HG03025 (cell line): ENCODE measurements at regions not wholly inside any gene's neighbourhood (a gene's known extent, or its start where the extent isn't known, plus 50 kb on each side); places are given as distances from the start of the nearest gene placed in this dataset.
"Not testable (repeated sequence)": the region's sequence is repeated elsewhere in the genome, so short reads cannot be mapped to it uniquely, and the experiment has no call there.

ENCODE experiments used
- ATAC-seq: cut with Tn5 transposase; IDR thresholded peaks from one replicate; pipeline ENCODE4 v1.9.1; 2021; ENCODE audit warnings: mild to moderate bottlenecking, moderate library complexity; ENCODE audit not compliant: unreplicated experiment, low FRiP score

DNA sequence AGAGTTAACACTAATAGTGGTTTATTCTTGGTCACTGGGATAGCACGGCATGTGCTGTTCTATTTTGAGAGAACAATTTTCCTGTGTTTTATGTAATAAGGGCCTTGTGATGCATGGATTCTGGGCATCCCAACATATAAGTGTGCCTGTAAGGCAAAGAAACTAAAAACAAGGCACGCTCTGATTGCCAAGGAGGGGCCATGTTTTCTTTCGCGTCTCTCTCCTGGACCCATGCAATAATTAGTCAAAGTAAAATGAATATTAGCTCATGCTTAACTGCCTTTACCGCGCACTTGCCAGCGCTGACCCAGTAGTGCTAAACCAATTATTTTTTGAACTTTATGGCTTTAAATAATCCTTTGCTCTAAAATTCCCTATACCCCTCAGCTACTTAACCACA, 140.9 kb downstream of the PSAT1 start:
- no peak for ATAC-seq

DNA sequence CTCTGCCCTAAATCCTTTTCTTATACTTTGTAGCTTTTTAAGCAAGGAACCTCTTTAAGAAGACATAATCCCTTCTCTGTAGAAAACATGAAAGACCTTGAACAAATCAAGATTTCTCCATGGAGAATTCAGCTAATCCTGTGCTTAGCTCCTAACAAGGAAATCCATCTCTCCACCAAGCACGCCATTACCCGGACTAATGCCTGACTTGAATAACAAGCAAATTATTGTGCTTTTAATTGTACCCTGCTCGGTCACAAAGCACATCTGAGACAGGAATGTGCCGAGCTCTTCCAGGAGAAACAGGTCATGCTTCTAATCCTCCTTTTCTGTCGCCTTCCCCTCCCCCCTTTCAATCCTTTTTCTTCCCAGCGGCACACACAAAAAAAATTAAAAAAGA, 141.3 kb downstream of the PSAT1 start:
- no peak for ATAC-seq

DNA sequence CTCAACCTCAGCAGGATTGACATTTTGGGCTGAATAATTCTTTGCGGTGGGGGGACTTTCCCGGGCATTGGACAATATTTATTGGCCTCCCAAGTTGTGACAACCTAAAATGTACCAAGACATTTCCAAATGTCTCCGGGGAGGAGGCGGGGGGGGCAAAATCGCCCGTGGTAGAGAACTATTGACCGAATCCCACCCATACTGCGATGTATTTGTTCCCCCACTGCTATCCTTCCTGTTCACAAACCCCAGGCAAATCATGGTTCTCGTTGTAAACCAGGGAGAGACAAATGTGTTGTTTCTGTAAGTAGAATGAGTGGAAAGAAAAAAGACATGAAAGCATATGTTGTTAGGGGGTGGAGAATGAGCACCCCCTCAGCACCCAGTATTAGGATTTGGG, 141.9 kb downstream of the PSAT1 start:
- ATAC-seq: no peak

DNA sequence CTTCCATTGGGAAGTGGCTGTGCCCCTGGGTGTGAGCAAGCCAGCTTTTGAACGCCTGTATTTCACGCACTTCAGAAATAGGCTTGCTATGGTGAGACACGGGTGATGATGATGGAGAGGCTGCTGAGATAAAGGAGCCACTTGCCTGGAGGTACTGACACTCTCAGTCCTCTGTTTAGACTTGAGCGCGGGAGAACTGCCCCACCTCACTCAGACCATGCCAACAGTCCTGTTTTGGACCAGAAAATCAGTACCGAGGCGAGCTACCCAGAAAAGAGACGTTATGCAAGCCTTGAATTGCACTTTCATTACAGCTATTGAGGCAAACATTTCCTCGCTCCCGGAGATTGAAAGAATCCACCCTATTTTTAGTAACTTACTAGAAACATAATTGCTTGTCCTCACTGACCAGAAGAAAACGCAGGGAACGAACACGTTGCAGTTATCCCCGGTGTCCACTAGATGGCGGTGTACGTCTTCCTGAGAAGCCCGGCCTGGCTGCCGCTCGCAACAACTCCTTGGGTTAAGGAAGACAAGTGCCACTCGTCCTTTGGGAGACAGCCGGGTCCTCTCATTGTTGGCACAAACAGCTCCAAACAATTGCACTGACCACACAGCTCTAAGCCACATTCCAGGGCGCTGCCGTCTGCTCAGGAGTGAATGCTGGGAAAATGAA, 142.4 kb downstream of the PSAT1 start:
- peak; percentile 71 for ATAC-seq

DNA sequence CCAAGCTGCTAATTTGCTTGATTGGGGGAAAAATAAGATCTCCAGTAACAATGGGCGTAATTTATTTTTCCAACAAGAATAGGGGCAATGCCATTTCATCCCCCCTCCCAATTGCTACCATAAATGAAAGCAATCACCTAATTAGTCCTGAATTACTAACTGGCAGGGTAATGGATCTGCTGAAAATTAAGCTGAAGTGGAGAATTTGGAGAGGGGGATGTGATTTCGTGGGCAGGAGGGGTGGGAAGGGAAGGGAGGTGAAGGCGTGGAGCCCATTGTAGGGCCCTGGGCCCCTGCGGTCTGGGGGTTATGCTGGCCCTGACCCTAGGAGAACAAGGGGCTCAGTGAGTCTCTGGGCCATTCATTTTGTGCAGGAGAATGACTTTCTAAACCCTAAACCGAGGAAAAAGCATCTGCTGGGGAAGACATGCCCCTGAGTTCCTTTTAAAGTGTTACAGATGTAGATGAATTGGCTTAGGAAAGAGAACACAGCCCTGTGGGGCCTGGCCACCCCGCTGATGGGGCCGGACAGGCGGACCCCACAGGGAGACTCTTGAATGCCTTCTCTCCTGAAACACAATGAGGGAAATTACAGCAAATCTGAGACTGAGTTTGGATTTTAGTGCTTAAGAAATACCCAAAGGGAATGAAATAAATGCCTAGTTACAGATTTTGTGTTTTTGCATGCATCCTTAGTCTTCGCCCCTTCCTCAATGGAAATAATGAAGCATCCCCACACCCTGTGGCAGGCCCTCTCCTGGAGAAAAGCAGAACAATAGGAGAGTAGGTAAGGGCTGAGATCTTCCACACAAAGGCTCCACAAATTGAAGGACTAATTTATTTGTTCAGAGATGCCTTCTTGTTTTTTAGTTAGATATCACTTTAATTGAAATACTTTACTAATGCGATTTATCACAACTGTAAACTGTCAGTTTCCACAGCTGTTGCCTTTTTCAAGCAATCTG, 143.2 kb downstream of the PSAT1 start:
- ATAC-seq: no peak

DNA sequence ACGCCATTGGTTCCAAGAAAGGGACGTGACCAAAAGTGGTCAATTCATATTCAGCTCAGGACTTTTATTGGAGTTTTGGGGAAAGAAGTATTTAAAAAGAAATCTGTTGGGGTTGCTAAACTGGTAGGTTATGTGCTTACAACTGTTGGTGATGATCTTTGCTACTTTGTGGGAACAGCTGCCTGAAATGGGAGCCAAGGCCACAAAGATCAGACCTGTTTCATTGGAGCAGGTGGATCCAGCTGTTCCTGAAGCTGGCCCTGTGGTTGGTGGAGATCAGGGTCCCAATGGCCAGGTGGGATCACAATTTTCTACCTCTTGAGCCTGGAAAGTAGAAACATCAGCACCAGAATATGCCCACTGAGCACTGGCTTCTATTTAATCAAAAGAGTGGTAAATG, 144.5 kb downstream of the PSAT1 start:
- no peak for ATAC-seq

DNA sequence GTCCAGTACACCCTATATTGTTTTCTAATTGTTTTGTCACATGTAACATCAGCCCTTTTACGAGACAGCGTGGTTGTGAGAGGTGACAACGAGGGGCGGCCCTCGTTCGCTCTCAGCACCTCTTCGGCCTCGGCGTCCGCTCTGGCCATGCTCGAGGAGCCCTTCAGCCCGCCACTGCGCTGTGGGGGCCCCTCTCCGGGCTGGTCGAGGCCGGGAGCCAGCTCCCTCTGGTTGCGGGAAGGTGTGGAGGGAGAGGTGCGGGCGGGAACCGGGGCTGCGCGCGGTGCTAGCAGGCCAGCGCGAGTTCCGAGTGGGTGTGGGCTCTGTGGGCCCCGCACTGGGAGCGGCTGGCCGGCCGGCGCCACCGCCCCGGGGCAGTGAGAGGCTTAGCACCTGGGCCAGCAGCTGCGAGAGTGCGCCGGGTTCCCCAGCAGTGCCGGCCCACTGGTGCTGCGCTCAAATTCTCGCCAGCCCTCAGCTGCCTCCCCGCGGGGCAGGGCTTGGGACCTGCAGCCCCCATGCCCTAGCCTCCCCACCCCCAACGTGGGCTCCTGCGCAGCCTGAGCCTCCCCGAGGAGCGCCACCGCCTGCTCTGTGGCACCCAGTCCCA, 145.0 kb downstream of the PSAT1 start:
- no peak for ATAC-seq

DNA sequence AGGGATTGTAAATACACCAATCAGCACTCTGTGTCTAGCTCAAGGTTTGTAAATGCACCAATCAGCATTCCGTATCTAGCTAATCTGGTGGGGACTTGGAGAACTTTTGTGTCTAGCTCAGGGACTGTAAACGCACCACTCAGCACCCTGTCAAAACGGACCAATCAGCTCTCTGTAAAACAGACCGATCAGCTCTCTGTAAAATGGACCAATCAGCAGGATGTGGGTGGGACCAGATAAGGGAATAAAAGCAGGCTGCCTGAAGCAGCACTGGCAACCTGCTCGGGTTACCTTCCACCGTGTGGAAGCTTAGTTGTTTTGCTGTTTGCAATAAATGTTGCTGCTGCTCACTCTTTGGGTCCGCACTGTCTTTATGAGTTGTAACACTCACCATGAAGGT, 145.7 kb downstream of the PSAT1 start:
- not testable (repeated sequence) for ATAC-seq

DNA sequence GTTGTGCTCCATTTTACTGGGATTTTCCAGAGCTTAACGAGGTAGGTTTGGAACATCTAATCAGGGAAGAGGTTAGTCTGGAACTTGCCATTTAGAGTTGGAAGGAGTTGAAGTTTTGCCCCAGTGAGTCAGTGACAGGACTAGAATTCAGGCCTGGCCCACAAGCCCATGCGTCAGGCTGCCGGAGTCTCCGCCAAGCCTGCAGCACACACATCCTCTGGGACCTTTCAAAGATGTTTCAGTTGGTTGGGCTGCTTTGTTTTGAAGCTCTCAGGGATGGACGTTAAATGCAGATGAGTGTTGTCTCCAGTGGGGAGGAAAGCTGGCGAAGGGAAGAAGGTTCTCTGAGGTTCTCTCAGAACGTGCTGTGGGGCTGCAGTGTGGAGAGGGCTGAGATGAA, 147.0 kb downstream of the PSAT1 start:
- ATAC-seq: no peak

DNA sequence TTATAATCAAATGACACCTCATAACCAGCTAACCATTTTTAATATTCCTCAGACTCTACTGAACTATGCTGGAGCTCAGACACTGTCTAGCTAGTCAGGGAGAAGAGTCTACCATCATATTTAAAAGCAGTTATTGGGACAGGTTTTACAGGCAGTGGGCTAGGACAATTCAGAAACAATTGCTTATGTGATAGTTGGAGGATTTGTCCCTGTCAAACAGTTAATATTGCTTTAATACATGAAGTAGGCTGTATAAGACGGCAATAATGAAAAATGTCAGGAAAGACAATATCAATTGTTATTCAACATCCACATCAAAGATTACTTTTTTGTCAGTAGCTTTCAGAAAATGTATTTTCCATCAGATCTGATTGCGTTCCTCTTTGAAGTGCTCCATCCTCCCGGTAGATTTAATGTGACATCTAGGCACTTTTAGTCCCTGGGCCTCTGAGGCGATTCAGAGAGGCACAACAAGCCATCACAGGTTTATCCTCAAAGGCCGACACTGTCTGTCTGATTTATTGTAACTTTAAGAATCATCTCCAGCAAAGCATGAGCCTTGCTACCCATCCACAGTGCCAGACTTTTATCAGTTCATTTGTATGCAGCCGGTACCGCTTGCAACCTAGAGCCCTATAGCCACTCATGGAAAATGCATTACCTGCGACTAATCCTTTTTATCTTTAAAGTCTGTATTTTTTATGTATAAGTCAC, 152.2 kb downstream of the PSAT1 start:
- no peak for ATAC-seq

DNA sequence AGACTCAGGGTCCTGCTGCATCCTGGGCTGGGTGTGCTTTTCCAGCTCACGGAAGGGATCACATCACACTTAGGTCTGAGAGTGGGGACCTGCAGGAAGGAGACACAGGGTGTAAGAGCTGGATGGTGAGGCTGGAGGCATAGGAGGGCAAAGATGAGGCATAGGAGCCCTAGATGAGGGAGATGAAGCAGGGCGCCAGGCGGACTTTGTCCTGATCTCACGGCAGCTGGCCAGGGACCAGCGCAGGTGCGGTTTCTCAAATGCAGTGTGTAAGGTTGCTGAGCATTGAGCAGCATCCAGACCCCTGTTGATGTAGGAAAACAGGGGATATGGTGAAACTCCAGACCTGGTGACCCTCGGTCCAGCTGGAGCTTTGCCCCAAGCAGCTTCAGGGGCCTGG, 156.5 kb downstream of the PSAT1 start:
- ATAC-seq: no peak

DNA sequence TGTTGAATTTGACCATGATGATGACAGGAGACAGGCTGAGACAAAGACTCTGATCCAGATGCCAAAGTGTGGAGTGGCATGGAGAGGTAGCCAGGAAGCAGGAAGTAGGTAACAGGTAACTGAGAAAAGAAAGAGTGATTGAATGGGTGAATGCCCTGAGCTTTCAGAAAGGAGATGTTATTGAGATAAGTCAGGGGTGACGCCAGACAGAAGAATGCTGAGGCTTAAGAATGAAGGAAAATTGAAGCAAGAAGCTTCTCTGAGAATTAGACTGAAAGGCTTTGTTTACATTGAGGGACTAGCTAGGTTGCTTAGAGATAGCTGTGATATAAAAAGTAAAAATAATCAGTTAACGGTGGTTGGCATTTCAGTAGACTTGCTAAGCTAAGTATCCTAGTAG, 165.7 kb downstream of the PSAT1 start:
- ATAC-seq: no peak

DNA sequence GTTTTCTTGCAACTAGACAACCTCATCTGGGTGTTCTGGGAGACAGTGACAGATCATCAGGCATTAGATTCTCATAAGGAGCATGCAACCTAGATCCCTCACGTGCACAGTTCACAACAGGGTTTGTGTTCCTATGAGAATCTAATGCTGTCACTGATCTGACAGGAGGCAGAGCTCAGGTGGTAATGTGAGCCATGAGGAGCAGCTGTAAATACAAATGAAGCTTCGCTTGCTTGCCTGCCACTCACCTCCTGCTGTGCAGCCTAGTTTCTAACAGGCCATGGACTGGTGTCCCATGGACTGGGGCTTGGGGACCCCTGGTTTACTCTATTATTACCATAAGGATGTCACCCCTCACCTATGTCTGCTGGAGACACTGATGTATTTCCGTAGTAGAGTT, 166.8 kb downstream of the PSAT1 start:
- no peak for ATAC-seq

DNA sequence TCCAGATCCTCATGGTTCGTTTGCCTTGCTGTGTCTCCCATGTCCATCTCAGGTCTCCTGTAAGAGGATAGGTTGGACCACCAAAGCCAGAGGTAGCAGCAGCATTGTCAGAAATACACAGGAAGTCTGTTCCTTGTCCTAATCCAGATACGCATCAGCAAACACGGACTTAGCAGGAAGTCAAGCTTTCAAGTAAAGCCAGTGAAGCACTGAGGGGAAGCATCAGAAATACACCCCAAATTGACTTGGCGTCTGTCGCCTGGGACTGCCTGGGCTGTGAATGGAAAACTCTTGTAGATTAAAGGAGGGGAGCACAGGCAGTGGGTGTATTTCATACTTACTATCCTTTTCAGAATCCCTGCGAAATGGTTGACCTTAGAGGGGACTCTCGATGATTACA, 171.3 kb downstream of the PSAT1 start:
- no peak for ATAC-seq

DNA sequence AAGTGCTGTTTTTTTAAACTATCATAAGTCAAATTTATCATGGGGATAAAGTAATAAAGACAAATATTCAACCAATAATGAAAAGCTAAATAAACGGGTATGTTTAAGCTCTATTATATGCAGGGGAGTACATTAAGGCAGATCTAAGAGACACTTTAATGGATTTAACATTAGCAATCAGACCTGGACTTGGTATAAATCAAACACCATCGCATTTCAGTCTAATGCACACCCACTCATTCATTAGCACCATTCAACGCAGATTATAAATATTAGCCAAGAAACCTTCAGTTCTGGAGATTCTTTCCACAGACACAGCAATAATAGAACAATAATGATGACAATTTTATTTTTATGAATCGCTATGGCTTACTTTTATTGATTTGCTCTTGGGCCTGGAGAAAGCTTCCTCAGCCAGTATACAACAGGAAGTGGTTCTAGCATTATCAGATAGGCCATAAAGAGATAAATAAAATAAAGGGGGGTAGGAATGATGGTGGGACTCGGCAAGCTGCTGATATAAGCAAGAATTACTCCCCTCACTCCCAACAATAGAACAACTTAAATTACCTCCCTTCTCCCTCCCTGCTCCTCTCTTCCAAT, 172.2 kb downstream of the PSAT1 start:
- no peak for ATAC-seq

DNA sequence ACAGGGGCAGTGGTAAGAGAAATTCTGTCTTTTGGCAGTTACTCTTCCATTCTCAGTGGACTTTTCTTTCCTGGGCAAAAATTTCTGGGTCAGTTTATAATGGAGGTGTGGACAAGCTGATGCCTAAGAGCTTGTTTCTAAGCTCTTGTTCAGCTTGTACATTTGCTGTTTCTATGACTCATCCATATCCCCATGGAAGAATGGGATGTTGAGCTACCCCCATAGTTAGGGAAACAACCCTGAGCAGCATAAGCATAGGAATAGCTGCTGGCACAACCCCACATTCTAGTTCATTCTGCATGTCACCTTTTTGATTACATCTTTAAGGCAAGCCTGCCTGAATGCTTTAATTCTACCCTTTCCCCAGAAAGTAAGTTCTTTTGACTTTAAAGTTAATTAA, 173.3 kb downstream of the PSAT1 start:
- no peak for ATAC-seq

DNA sequence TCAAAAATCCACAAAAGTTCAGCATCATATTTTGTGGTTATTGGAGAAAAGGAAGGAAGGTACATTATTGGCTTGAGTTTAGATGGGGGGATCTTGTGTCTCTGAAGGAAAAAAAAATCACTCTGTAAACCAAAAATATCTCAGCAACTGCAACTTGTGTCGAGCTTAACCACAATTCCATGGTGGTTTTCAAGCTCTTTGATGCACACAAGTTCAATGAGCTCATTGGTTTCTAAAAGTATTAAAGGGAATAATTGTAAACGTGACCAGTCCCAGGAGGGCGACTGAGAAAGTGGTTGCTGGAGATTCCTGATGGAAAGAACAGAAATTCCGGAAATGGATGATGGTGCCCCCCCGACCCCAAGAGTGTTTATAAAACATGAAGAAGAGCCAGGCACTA, 173.8 kb downstream of the PSAT1 start:
- ATAC-seq: no peak

DNA sequence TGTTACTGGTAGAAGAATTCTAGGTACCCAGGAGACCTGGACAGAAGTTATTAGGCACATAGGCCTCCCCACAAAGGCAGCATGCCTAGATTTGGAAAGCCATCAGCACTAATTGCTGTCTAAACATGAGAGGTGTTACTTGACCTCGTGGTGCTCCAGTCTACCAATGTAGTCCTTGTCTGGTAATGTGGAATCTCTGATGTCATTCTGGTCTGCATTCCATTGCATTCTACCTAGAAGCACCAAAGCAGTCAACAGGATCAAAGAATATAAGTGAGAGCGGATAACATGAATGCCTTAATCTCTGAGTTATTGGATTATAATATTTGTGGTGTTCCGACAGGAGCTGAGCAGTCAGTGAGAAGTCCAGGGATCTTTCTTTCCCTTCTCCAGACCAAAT, 175.2 kb downstream of the PSAT1 start:
- no peak for ATAC-seq

DNA sequence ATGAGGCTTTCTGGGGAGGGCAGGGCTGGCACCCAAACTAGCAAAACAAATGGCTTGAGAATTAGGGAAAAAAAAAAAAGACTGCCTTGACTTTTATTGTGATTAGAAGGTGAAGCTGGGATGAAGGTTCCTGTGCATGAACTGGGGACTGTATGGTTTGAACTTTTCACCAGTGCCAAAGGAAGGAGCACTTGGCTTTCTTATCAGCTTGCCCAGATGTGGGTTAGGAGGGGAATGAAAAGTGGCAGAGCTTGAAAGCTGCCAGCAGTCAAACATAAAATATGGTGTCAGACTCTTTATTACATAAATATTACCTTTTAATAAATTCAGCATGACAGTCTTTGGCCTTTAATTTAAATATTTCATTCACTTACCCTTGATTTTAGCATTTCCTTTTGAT, 182.5 kb downstream of the PSAT1 start:
- no peak for ATAC-seq

DNA sequence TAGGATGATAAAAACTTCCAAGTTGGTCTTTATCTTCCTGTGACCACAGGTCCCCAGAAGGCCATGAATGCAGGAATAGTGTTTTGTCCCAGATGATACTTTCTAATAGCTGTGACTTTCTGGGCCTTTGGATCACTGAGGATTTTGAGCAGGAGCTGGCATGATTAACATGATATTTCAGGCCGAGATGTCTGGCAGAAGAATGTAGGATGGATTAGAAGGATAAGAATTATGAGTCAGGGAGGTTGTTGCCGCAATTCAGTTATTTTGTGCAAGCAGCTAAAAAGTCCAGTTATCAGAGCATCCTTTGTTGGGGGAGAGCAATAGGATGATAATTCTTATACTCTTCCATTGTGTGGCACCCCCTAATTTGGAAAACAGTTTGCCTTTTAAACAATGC, 189.7 kb downstream of the PSAT1 start:
- ATAC-seq: no peak

DNA sequence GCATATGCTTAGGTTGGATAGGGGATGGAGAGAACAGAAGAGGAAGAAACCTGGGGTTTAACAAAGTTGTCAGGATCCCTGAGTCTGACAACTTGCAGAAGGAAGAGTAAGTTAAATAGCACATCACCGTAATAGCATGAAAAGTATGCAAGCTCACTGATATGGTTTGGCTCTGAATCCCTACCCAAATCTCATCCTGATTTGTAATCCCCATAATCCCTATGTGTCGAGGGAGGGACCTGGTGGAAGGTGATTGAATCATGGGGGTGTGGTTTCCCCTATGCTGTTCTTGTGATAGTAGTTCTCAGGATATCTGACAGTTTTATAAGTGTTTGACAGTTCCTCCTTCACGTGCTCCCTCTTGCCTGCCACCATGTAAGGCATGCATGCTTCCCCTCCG, 193.3 kb downstream of the PSAT1 start:
- ATAC-seq: no peak
